ENCODE measurements at regions not wholly inside any gene's neighbourhood (a gene's known extent, or its start where the extent isn't known, plus 50 kb on each side); places are given as distances from the start of the nearest gene placed in this dataset.

DNA sequence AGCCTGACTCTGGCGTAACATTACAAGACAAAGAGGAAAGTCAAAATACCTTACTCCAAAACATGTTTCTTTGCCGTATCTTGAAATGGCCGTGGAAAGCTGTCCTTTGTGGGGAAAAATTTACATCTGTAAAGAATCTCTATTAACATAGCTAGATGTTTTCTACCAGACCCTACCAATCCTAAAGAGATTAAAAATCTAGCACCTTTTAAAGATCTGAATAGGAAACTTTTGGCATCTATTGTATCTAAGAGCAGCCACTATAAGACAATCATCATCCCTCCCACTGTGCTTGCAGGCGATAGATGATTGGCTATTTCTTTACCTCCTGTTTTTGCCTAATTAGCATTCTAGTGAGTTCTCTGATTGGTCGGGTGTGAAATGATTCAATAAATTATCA lies 82.5 kb upstream of the SNCAIP start (continued):
- TF ChIP-seq, protein P1, sequence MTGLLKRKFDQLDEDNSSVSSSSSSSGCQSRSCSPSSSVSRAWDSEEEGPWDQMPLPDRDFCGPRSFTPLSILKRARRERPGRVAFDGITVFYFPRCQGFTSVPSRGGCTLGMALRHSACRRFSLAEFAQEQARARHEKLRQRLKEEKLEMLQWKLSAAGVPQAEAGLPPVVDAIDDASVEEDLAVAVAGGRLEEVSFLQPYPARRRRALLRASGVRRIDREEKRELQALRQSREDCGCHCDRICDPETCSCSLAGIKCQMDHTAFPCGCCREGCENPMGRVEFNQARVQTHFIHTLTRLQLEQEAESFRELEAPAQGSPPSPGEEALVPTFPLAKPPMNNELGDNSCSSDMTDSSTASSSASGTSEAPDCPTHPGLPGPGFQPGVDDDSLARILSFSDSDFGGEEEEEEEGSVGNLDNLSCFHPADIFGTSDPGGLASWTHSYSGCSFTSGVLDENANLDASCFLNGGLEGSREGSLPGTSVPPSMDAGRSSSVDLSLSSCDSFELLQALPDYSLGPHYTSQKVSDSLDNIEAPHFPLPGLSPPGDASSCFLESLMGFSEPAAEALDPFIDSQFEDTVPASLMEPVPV (CRISPR knock-in tag; IDR thresholded peaks at IDR 0.05), result no peak
- TF ChIP-seq ZNF460 (CRISPR knock-in tag; IDR thresholded peaks at IDR 0.05; ENCODE audit: borderline replicate concordance) (no peak), ATF3 (CRISPR knock-in tag; IDR thresholded peaks at IDR 0.05) (no peak), RAD21 (CRISPR knock-in tag; IDR thresholded peaks at IDR 0.05) (no peak), TBL1XR1 (IDR thresholded peaks at IDR 0.05; ENCODE audit: borderline replicate concordance, low read length, partially characterized antibody) (no peak), MIXL1 (CRISPR knock-in tag; IDR thresholded peaks at IDR 0.05) (no peak), ZNF274 (CRISPR knock-in tag; IDR thresholded peaks at IDR 0.05) (no peak), HCFC1 (IDR thresholded peaks at IDR 0.05; ENCODE audit: low read depth, low read length) (no peak)
- TF ChIP-seq, protein P2, sequence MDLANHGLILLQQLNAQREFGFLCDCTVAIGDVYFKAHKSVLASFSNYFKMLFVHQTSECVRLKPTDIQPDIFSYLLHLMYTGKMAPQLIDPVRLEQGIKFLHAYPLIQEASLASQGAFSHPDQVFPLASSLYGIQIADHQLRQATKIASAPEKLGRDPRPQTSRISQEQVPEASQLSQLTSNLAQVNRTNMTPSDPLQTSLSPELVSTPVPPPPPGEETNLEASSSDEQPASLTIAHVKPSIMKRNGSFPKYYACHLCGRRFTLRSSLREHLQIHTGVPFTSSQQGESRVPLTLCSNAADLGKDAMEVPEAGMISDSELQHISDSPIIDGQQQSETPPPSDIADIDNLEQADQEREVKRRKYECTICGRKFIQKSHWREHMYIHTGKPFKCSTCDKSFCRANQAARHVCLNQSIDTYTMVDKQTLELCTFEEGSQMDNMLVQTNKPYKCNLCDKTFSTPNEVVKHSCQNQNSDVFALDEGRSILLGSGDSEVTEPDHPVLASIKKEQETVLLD (CRISPR knock-in tag; IDR thresholded peaks at IDR 0.05; ENCODE audit: low read depth), result no peak
- TF ChIP-seq, protein P3, sequence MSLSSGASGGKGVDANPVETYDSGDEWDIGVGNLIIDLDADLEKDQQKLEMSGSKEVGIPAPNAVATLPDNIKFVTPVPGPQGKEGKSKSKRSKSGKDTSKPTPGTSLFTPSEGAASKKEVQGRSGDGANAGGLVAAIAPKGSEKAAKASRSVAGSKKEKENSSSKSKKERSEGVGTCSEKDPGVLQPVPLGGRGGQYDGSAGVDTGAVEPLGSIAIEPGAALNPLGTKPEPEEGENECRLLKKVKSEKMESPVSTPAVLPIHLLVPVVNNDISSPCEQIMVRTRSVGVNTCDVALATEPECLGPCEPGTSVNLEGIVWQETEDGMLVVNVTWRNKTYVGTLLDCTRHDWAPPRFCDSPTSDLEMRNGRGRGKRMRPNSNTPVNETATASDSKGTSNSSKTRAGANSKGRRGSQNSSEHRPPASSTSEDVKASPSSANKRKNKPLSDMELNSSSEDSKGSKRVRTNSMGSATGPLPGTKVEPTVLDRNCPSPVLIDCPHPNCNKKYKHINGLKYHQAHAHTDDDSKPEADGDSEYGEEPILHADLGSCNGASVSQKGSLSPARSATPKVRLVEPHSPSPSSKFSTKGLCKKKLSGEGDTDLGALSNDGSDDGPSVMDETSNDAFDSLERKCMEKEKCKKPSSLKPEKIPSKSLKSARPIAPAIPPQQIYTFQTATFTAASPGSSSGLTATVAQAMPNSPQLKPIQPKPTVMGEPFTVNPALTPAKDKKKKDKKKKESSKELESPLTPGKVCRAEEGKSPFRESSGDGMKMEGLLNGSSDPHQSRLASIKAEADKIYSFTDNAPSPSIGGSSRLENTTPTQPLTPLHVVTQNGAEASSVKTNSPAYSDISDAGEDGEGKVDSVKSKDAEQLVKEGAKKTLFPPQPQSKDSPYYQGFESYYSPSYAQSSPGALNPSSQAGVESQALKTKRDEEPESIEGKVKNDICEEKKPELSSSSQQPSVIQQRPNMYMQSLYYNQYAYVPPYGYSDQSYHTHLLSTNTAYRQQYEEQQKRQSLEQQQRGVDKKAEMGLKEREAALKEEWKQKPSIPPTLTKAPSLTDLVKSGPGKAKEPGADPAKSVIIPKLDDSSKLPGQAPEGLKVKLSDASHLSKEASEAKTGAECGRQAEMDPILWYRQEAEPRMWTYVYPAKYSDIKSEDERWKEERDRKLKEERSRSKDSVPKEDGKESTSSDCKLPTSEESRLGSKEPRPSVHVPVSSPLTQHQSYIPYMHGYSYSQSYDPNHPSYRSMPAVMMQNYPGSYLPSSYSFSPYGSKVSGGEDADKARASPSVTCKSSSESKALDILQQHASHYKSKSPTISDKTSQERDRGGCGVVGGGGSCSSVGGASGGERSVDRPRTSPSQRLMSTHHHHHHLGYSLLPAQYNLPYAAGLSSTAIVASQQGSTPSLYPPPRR (CRISPR knock-in tag; IDR thresholded peaks at IDR 0.05; ENCODE audit: borderline replicate concordance), result no peak
